Right cardiac atrium (tissue), 5 donors: ENCODE measurements at regions not wholly inside any gene's neighbourhood (a gene's known extent, or its start where the extent isn't known, plus 50 kb on each side); places are given as distances from the start of the nearest gene placed in this dataset.

Experiments used
- ATAC-seq, 2 donors: fragments of 200-7000 bp; cut with Tn5 transposase; one replicate each; pipeline versions ENCODE4 v1.8.0 to v1.9.1; 2020; ENCODE audit warnings: moderate library complexity in 2 of 2, mild to moderate bottlenecking in 1 of 2
- DNase-seq, 3 donors: peaks; one replicate each; pipeline ENCODE4 v3.0.0-alpha.2; 2020
- H3K27ac ChIP-seq: one replicate; pipeline ENCODE4 v1.5.1; 2013; ENCODE audit warnings: mild to moderate bottlenecking, low read length, control low read depth, moderate library complexity
- H3K27me3 ChIP-seq: one replicate; pipeline ENCODE4 v1.6.1; 2013; ENCODE audit not compliant: control insufficient read depth, insufficient read depth
- H3K4me1 ChIP-seq: one replicate; pipeline ENCODE4 v1.6.1; 2013; ENCODE audit warnings: low read length; ENCODE audit not compliant: control insufficient read depth, insufficient read depth
- H3K4me3 ChIP-seq: one replicate; pipeline ENCODE4 v1.5.1; 2013; ENCODE audit warnings: low read length, control low read depth
- H3K9me3 ChIP-seq: one replicate; pipeline ENCODE4 v1.6.1; 2013; ENCODE audit warnings: low read length; ENCODE audit not compliant: control insufficient read depth
- WGBS: extraction: QIAGEN DNeasy Blood & Tissue Kit; methylation state at CpG from one replicate; pipeline ENCODE4 v1.1.7; 2013; 5-methylcytosine and 5-hydroxymethylcytosine counted together
- intact Hi-C, 4 donors: fragments of 100-400 bp; cut with DNase I; formaldehyde crosslinking; loops; one replicate each; pipeline versions ENCODE4 v1.11.0 to v1.14.0; 2022 to 2023
- donor health status: healthy with polysubstance abuse.
- donor health status: DM: no; HTN: yes; CAD: no.
- donor health status: DM: no; HTN: no; CAD: no.
- donor health status: DM: no; HTN: yes; CAD: no; lungs with severe emphysema.
- donor health status: DM: yes; HTN: yes; CAD: no.

GRCh38 chr6:82013561-82014530 lies 233.7 kb downstream of the IBTK start:
- intact Hi-C loops: loop anchor here in 1 of 4 donors (10.0 kb wide), 1 partner anchor 119 kb away; no protein-coding TSS in a partner anchor
- DNase-seq: no peak
- H3K4me1 ChIP-seq: peaks cover 7% of the 10 kb centered on the region
- 46% methylated on average over 3 of the region's 3 CpGs for WGBS
- H3K27ac ChIP-seq: peak overlapping the region; percentile 50
- no peaks in the 10 kb centered on the region for H3K9me3 ChIP-seq
- H3K4me3 ChIP-seq: no peak overlapping the region
- H3K27me3 ChIP-seq: no peaks in the 10 kb centered on the region
- peak; percentile 87 to 88 for ATAC-seq

DNA sequence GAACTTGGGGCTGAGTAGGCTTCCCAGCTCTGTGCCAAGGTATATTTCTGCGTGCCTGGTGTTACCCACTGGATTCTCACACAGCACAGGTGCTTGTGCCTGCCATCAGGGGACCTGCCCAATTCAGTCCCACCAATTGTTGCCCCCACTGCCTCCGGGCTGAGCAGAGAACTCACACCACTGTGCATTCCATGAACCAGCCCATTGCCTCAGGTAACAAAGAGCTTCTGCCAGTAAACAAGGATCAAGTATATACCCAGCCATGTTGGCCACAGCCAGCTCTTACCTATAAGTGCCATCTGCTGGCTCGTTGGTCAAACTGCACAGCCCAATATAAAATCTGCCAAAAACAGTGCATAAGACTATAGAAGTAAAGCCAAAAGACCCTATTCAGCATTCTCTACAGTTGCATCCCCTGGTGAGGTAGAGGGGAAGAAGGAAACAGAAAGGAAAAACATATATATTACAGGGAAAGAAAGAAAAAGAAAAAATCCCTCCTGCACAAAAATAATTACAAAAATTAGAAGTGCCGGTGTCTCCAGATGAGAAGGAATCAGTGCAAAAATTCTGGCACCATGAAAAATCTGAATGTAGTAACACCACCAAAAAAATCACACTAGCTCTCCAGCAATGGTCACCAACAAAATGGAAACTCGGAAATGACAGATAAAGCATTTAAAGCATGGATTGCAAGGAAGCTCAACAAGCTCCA lies 241.4 kb downstream of the IBTK start:
- ATAC-seq: peak; percentile 43 to 47
- intact Hi-C loops: no loop called here
- H3K4me3 ChIP-seq: no peak overlapping the region
- WGBS: 56% methylated on average over 5 of the region's 5 CpGs
- H3K27ac ChIP-seq: no peak overlapping the region
- no peaks in the 10 kb centered on the region for H3K27me3 ChIP-seq
- DNase-seq: peak in 1 of 3 donors; percentile 30
- no peaks in the 10 kb centered on the region for H3K9me3 ChIP-seq
- H3K4me1 ChIP-seq: no peaks in the 10 kb centered on the region

DNA sequence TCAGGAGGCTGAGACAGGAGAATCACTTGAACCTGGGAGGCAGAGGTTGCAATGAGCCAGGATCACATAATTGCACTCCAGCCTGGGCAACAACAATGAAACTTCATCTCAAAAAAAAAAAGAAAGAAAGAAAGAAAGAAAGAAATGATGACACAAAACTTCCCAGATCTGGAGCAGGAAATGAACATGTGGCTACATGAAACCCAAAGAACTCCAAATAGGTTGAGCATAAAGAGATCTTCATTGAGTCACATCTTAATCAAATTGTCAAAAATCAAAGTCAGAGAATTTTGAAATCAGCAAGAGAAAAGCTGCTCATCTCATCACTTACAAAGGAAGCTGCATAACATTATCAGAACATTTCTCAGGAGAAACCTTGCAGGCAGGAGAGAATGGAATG lies 247.0 kb downstream of the IBTK start:
- intact Hi-C loops: no loop called here
- DNase-seq (no peak), ATAC-seq (no peak)
- Histone ChIP-seq H3K4me3 (no peak overlapping the region), H3K27me3 (no peaks in the 10 kb centered on the region), H3K27ac (no peak overlapping the region), H3K9me3 (no peaks in the 10 kb centered on the region), H3K4me1 (no peaks in the 10 kb centered on the region)

DNA sequence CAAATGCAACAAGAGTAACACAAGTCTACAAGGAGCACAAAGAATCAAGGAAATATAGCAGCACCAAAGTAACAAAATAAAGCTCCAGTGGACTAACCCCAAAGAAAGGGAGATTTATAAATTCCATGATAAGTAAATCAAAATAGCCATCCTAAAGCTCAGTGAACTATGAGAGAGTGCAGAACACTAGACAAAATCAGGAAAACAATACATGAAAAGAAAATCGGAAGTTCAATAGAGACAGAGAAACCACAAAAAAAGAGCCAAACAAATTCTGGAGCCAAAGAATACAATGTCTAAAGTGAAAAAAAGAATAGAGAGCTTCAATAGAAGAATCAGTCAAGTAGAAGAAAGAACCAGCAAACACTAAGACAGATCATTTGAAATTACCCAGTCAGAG lies 247.3 kb upstream of the TENT5A start:
- ATAC-seq: no peak
- intact Hi-C loops: loop anchor here in 1 of 4 donors (2.0 kb wide), 1 partner anchor 37 kb away; no protein-coding TSS in a partner anchor
- WGBS: 73% methylated on average over 1 of the region's 1 CpG
- H3K27ac ChIP-seq: no peak overlapping the region
- no peaks in the 10 kb centered on the region for H3K9me3 ChIP-seq
- no peak overlapping the region for H3K4me3 ChIP-seq
- H3K4me1 ChIP-seq: no peaks in the 10 kb centered on the region
- no peaks in the 10 kb centered on the region for H3K27me3 ChIP-seq
- no peak for DNase-seq

GRCh38 chr6:81999270-81999669 lies 246.8 kb upstream of the TENT5A start:
- 94% methylated on average over 2 of the region's 2 CpGs for WGBS
- Histone ChIP-seq H3K4me1 (no peaks in the 10 kb centered on the region), H3K27me3 (no peaks in the 10 kb centered on the region), H3K9me3 (no peaks in the 10 kb centered on the region), H3K27ac (no peak overlapping the region), H3K4me3 (no peak overlapping the region)
- DNase-seq (no peak), ATAC-seq (no peak)
- intact Hi-C loops: loop anchor here in 1 of 4 donors (2.0 kb wide), 1 partner anchor 36 kb away; no protein-coding TSS in a partner anchor

GRCh38 chr6:81998432-81998831 lies 246.0 kb upstream of the TENT5A start:
- no peak overlapping the region for H3K4me3 ChIP-seq
- DNase-seq: no peak
- no peaks in the 10 kb centered on the region for H3K4me1 ChIP-seq
- H3K9me3 ChIP-seq: no peaks in the 10 kb centered on the region
- intact Hi-C loops: loop anchor here in 1 of 4 donors (2.0 kb wide), 1 partner anchor 36 kb away; no protein-coding TSS in a partner anchor
- H3K27ac ChIP-seq: no peak overlapping the region
- WGBS: 89% methylated on average over 1 of the region's 1 CpG
- H3K27me3 ChIP-seq: no peaks in the 10 kb centered on the region
- ATAC-seq: no peak

DNA sequence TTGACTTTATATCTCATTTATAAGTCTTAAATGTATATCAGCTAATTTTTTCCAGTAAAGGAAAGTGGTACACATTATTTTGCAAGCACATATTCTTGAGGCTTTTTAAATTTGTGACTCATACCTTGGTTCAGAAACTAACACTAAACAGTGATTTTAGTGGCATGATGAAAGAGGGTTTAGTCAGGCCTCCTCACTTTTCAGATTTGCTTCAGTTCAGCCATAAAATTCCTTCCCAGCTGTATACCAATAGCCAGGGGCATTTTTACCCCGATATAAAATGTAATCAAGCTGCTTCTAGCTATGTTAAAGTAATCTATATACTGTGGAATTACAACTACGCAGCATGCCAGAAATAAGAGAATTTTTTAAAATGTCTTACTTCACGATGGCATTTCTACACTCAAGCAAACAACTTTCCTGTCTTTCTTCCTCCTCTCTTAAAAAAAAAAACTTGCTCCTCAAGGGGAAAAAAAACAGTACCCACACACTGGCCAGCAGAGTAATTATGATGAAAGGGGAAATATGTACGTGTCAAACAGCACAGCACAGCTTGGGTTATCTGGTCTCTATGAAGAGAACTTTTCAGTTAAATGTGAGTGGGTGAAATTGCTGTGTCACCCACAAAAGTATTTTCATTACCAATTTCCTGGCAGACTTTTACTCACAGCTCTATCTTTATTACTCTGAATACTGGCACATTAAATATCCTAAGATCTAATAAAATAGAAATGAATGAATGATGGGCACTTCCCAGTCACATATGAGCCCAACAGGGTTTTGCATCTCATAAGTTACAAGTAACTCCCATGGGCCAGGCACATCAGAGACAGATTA lies 244.8 kb upstream of the TENT5A start:
- H3K4me3 ChIP-seq: no peak overlapping the region
- intact Hi-C loops: no loop called here
- 62% methylated on average over 4 of the region's 4 CpGs for WGBS
- no peak for DNase-seq
- no peak overlapping the region for H3K27ac ChIP-seq
- H3K9me3 ChIP-seq: no peaks in the 10 kb centered on the region
- no peaks in the 10 kb centered on the region for H3K27me3 ChIP-seq
- no peaks in the 10 kb centered on the region for H3K4me1 ChIP-seq
- ATAC-seq: peak; percentile 56 to 57

DNA sequence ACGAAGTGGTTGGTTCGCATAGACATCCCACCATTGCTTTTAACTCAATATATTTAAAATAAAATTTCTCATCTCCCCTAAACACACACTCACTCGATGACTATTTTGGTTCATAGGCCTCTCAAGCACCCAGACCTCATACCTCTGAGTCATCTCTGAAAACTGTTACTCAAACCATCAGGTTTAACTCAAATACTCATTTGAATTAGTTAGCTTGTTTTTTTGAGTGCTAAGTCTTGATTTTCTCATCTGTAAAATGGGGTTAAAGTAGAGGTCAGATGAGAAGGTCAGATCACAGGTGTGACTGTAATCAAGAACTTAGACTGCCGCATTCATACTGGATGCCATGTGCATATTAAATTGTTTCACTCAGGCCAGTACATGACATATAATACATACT lies 243.9 kb upstream of the TENT5A start:
- DNase-seq (no peak), ATAC-seq (no peak)
- Histone ChIP-seq H3K4me3 (no peak overlapping the region), H3K4me1 (no peaks in the 10 kb centered on the region), H3K9me3 (no peaks in the 10 kb centered on the region), H3K27me3 (no peaks in the 10 kb centered on the region), H3K27ac (no peak overlapping the region)
- intact Hi-C loops: no loop called here
- 95% methylated on average over 4 of the region's 4 CpGs for WGBS

- Histone ChIP-seq H3K27ac (no peak overlapping the region), H3K27me3 (no peaks in the 10 kb centered on the region), H3K9me3 (no peaks in the 10 kb centered on the region), H3K4me1 (no peaks in the 10 kb centered on the region), H3K4me3 (no peak overlapping the region)
- WGBS: 58% methylated on average over 1 of the region's 1 CpG
- DNase-seq: no peak
- intact Hi-C loops: no loop called here
- no peak for ATAC-seq
Measured at GRCh38 chr6:81995548-81996289, 243.2 kb upstream of the TENT5A start.

- Histone ChIP-seq H3K27me3 (no peaks in the 10 kb centered on the region), H3K4me1 (no peaks in the 10 kb centered on the region), H3K27ac (no peak overlapping the region), H3K9me3 (no peaks in the 10 kb centered on the region), H3K4me3 (no peak overlapping the region)
- ATAC-seq (no peak), DNase-seq (no peak)
- intact Hi-C loops: no loop called here
- 89% methylated on average over 3 of the region's 3 CpGs for WGBS
Measured at GRCh38 chr6:81988871-81989270, 236.4 kb upstream of the TENT5A start.
